HG02885 (cell line): ENCODE measurements at regions not wholly inside any gene's neighbourhood (a gene's known extent, or its start where the extent isn't known, plus 50 kb on each side); places are given as distances from the start of the nearest gene placed in this dataset.
"Not testable (repeated sequence)": the region's sequence is repeated elsewhere in the genome, so short reads cannot be mapped to it uniquely, and the experiment has no call there.

Experiments used
- ATAC-seq: cut with Tn5 transposase; IDR thresholded peaks from one replicate; pipeline ENCODE4 v1.9.1; 2021; ENCODE audit warnings: mild to moderate bottlenecking; ENCODE audit not compliant: unreplicated experiment, poor library complexity

DNA sequence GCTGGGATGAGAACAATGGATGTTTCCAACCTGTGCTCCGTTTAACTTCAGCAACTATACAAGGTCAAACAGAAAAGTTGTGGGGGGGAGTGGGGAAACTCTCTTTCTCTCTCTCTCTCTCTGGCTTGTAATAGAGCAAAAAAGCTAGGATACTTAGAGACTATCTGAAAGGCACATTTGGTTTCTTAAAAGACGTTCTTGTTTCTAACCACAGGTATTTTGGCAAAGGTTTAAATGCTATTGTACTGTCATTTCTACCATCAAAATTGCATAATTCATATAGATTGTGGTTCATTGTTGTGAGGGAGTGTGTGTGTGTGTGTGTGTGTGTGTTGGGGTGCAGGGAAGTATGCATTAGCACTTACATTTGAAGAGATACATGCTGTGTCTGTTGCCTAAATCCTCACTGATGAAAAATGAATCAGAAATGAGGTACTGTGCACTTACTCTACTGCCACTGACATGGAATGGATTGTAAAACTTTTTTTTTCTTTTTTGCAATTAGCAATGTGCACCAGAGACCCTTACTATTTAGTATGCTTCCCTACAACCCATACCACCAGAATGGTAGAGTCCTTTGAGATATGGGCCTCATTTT, 841.0 kb upstream of the PIK3C3 start:
- no peak for ATAC-seq

DNA sequence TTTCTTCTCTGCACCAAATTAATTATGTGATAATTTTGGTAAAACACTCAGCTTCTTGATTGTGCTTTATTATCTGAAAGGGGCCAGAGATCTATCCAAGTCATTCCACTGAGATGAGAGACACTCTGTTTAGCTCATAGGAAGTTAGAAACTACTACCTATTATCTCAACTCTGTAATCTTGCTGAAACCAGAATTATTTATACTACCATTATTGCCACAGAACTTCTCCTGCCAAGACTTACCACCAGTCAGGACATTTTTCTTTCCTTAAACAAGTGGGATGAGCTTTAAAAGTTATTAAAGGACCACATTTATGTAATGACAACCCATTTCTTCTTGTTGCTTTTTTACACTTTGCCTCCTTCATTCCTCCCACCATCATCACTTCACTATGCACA, 855.6 kb upstream of the PIK3C3 start:
- no peak for ATAC-seq

DNA sequence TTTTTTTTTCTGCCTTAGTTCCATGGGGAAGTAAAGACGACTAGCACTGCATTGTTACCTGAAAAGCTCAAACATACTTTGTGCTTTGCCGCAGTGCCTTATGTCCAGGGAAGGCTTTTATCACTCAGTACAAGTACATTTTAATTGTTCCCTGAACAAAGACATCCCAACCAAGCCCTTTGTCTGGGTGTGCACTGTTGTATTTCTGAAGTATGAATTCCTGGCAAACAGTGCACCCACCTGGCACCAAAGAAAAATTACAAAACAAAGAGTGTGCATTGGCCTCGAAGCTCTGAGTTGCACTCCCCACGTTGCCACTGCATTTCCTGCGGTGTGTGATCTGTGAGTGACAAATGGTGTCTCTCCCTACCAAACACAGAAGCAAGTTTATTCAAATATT, 858.5 kb upstream of the PIK3C3 start:
- no peak for ATAC-seq

DNA sequence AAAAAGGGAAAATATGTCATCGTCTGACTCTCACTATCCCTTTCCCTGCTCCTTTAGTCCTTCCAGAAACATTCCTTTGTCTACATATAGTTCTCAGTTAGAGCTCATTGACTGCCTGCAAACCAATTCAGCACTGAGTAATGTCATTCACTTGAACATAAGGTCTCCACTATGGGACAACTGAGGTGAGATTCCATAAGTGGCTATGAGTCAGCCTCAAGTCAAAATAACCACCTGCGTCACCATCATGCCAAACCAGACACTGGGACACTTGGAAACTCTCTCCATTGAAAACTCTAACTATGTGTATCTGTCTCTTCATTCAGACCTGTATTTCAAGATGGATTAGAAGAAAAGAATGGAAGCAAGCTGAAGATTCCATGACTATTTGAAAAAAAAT, 878.0 kb upstream of the PIK3C3 start:
- no peak for ATAC-seq

DNA sequence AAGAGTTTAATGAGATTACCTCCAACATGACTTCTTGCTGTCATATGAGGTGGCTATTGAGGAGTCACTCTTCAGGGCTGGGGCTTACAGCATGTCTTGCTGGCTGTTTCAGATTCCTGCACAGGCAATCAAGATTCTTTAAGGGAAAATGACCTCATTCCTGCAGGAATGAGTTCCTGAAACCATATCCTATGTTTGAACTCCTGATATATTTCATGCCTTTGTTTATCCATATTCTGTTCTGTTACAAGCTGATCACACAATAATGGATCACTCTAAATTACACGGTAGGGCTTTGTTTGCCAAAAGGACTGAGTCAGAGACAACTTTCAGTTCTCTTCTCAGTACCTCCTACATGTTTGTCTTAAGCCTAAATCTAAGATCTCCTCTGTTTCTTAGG, 879.8 kb upstream of the PIK3C3 start:
- ATAC-seq = no peak

DNA sequence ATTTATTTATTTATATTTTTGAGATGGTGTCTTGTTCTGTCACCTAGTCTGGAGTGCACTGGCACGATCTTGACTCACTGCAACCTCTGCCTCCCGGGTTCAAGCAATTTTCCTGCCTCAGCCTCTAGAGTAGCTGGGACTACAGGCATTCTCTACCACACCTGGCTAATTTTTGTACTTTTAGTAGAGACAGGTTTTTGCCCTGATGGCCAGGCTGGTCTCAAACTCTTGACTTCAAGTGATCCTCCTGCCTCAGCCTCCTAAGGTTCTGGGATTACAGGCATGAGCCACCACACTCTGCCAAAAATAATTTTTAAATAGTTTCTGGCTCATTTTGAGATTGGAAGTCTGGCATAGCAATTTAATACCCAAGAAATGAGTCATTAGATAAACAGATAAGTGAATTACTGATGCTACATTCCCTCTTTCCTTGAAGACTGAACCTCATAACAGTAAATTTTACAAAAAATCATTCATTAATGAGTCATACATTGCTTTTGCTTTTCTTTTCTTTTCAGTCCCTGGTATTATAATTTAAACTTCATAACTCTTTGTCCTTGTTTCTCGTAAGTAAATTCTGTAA, 881.6 kb upstream of the PIK3C3 start:
- no peak for ATAC-seq

DNA sequence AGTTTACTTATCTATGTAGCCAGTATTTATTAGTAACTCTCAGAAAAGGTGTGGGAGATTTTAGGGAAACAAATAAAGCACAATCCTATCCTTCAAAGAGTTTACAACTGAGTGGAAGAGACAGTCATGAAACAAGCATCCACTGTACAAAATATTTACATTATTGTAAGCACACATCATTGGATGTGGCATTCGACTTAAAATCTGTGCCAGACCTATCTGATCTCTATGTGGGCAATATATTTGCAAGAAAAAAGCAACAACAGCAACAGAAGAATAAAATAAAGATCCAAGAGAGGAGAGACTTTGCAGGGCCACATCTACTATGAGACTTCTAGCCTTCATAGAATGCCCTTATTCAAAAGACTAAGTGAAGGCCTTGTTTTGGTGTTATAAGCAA, 882.1 kb upstream of the PIK3C3 start:
- ATAC-seq = no peak

DNA sequence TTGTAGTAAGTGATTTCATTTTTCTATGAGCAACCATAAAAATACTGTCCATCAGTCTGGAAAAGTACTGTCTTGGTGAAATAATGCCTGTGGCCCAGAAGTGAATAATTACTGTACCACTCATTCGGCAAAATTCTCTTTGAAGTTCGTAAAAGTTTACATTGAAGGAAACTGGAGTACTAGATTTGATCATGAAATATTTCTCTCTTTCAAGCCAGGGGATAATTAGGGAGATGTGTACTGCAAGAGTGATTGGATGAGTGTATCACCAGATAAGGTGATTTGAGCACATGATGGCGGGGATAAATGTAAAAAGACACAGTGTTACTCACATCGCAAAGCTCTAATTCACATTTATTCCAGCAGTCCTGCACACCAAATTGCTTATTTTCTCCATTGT, 883.2 kb upstream of the PIK3C3 start:
- no peak for ATAC-seq

DNA sequence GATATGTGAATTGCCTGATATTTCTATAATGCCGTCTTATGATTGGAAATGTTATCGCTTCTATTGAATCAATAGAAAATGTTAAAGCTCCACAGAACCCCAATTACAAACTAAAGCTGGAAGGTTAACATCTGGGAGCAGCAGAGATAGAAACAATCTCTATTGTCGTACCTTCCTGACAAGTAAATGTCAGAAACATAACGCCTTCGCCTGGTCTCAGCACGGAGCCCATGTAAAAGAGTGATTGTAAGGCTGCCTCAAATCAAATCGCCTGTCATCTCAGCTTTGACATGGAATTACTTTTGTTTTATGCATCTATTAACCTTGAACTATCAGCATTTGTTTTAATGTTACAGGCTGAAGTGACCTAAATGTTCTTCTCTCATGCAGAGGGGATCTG, 885.9 kb upstream of the PIK3C3 start:
- ATAC-seq = no peak

DNA sequence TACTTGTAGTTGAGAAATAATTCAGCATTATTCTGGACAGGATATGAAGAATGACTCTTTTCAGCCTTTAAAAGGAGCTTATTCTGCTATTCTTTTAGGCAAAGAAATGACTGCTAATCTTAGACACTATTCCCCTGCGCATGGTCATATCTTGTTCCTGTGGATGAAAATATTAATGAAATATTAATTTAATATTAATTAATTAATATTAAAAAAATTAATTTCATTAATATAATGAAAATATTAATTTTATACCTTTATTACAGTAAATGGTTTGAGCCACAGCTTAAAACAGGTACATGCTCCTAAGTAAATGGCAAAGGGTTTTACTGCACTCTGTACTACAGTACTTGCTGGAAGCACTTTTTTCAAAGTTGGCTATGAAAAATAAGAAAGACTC, 890.1 kb upstream of the PIK3C3 start:
- no peak for ATAC-seq

DNA sequence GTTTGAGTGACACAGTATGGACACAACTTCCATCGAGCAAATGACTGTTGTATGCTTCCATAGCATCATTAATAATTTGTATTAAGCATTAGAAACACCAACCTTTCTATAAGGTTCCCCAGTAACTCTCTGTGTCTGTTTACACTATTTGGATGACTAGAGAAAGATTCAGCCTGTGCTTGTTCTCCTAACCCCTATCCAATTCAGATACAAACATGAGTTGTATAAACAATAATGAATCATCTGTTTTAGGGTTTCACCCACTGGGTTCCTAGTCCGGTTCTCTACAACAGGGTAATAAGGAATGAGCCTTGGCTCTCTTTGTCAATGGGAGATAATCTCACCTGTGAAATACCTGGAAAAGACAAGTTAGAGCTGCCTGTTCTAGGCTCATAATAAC, 894.1 kb upstream of the PIK3C3 start:
- ATAC-seq = no peak

DNA sequence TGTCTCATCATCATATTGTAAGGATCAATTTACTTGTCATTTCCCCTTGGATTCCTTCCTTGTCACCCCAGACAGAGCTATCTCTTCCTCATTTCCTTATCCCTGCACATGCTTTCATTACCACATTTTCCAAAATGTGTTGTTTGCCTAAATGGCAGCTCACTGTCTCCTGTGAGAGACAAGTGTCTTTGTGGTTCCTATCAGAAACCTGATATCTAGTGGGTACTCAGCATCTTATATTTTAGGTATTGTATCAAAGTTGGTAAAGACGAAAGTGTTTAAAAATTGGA, 896.0 kb upstream of the PIK3C3 start:
- no peak for ATAC-seq

DNA sequence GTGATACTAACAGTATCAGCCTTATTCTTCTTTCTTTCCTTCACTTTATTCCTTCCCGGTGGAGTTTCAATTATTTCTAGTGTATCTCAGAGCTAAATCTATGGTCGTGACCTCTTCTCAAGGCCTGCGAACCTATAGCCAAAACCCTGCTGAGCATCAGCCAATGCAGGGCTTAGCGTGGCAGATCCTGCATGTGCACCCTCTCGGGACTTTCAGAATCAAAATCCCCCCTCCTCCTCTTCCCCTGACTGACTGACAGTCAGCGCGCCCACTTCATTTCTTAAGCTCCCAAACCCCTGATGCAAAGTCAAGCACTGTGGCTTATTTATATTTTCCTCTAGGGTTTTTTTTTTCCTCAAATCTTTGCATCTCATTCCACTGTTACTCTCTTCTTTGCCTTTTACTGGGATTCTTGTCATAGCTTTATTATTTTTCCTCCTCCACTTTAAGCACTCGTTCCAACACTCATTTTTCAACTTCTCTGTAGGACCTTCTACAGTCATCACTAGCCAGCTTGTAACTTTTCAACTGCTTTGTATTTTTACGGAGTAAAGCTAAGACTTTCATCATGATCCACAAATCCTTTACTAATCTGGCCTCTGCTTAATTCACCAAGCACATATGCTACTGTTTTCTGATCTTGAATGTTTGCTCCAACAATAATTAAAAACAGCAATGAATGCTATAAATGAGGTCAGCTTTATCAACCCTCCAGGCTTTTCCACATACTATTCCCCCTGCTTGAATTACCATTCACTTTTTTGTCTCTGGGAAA, 896.5 kb upstream of the PIK3C3 start:
- ATAC-seq = no peak

DNA sequence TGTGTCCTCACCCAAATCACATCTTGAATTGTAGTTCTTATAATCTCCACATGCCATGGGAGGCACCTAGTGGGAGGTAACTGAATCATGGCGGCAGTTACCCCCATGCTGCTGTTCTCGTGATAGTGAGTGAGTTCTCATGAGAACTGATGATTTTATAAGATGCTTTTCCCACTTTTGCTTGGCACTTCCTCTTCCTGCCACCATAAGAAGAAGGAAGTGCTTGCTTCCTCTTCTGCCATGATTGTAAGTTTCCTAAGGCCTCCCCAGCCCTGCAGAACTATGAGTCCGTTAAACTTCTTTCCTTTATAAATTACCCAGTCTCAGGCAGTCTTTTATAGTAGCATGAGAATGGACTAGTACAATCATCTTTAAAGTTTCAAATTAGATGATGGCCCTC, 902.4 kb upstream of the PIK3C3 start:
- no peak for ATAC-seq

DNA sequence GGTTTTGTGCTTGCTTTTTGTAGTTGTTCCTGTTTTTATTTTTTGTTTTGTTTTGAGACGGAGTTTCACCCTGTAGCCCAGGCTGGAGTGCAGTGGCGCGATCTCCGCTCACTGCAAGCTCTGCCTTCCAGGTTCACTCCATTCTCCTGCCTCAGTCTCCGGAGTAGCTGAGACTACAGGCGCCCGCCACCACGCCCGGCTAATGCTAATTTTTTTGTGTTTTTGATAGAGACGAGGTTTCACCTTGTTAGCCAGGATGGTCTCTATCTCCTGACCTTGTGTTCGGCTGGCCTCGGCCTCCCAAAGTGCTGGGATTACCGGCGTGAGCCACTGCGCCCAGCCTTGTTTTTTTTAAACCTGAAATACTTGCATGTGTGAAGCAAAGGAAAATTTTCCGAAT, 908.8 kb upstream of the PIK3C3 start:
- ATAC-seq = not testable (repeated sequence)

DNA sequence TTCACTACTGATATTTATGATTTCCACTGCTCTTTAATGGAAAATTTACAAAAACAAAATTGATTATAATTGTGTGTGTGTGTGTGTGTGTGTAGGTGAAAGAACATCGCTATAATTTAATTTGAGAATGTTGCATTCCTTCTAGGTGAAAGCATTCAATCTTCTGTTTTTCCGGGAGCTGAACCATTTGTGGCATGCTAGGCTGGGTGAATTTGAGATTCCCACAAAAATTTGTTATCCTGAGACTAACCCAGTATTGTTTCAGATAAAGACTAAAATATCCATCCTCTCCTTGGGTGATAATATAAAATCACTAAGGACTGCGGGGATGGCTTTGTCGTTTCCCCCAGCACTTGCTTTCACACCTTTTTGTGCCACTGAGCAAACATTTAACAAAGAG, 911.2 kb upstream of the PIK3C3 start:
- ATAC-seq = no peak

DNA sequence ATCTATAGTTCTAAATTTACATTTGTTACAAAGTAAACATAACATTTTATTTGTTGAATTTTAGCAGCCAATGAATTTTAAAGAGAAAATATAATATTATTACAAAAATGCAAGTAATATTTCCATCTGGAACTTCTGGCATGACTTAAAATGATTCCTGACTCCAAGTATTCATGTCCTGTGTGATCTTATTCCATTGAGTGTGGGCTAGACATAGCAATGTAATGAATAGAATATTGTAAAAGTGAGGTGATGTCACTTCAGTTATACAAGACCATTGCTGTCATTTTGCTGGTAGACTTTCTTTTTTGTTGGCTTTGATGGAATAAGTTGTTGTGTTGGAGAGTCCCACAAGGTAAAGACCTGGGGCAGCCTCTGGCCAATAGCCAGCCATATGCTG, 912.2 kb upstream of the PIK3C3 start:
- no peak for ATAC-seq

DNA sequence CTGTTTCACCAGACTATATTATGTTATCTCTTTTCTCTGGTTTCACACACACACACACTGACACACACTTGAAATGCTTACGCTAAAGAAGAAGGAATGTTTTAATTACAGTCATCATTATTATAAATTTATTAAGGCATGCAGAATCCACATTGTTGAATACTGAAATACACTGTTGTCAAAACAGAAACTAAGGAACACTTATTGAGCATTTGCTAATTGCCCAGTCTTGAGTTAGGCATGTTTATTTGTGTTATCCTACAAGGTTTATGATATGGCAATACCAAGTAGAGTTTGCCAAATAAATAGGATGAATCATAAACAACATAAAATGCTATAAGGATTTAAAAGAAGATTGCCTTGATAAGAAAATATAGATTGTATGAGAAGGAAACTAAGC, 917.0 kb upstream of the PIK3C3 start:
- ATAC-seq = no peak

DNA sequence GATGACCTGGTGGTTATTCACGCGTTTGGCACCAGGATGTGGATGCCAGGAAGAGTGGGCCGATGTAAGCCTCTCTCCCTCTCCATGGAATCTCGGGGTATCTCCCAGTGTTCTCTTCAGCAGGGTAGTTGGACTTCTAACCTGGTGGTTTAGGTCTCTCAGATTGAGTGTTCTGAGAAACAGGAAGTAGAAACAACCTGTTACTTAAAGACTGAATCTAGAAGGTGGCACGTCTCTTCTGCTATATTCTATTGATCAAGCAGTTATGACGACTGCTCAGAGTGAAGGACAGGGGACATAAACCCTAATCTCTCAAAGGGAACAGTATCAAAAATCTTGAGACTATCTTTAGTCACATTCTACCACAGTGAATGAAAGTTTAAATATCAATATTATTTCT, 918.7 kb upstream of the PIK3C3 start:
- no peak for ATAC-seq

DNA sequence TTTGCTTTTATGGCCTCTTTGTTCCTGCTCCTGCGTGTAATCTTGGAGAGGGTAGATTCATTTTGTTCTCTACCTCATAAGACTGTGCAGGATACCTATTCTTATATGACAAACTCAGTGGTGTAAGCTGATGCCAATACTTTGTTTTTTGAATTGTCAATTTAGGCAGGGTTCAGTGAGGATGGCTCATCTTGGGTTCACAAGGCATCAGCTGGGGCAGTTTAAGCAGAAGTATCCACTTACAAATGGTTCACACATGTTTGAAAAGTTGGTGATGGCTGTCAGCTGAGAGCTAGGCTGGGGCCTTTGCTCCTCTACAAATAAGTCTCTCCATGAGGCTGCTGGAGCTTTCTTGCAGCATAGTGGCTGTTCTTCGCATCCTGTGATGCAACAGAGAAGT, 920.6 kb upstream of the PIK3C3 start:
- no peak for ATAC-seq

DNA sequence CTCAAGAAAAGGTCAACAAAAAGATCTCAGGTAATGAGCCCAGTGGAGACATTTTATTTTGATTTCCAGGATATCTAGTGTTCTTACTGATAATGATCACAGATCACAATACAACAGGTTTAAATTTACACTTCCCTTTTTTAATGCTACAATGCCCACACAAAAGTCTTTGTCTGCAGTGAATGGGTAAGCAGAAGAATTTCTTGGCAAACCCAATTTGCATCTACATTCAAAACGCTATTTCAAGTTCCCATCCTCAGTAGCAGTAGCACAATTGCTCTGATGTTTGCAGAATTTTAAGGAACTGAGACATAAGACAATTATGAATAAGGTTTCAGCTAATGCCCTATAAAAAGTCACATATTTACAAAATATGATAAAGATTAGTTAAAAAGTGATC, 929.4 kb upstream of the PIK3C3 start:
- no peak for ATAC-seq

DNA sequence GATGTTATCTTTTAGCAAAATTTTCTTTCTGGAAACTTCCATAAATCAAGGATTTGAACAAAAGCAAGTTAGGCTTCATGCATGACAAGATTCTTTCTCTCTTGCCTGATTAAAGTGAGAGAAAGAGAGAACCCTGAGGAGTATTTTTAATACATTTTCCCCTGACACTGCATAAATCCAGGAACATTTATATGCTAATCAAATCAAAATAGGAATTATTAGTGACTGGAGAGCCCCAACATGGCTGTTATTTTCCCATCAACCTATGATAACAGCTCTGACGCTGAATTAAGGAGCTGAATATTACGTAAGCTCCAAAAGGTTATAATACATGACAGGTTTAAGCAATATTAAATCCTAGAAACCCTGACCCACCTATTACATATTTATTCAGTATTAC, 930.2 kb upstream of the PIK3C3 start:
- ATAC-seq = no peak
